ENCODE measurements at regions not wholly inside any gene's neighbourhood (a gene's known extent, or its start where the extent isn't known, plus 50 kb on each side); places are given as distances from the start of the nearest gene placed in this dataset.
"Not testable (repeated sequence)": the region's sequence is repeated elsewhere in the genome, so short reads cannot be mapped to it uniquely, and the experiment has no call there.

GRCh38 chr9:100819980-100820379 lies 208.5 kb upstream of the PLPPR1 start:
- DNase-seq, result no peak

GRCh38 chr9:100833035-100833434 lies 195.5 kb upstream of the PLPPR1 start:
- DNase-seq, result not testable (repeated sequence)

- DNase-seq, result no peak
Measured at GRCh38 chr9:100838857-100839256, 189.7 kb upstream of the PLPPR1 start.

GRCh38 chr9:100848726-100849125 lies 179.8 kb upstream of the PLPPR1 start:
- peak; percentile 23 for DNase-seq

- DNase-seq, result no peak
Measured at GRCh38 chr9:100852088-100852487, 176.4 kb upstream of the PLPPR1 start.

- no peak for DNase-seq
Measured at GRCh38 chr9:100856238-100856637, 172.3 kb upstream of the PLPPR1 start.

- no peak for DNase-seq
Measured at GRCh38 chr9:100865111-100865510, 163.4 kb upstream of the PLPPR1 start.

GRCh38 chr9:100865648-100866047 lies 162.9 kb upstream of the PLPPR1 start:
- DNase-seq, result no peak

- DNase-seq, result peak; percentile 11
Measured at GRCh38 chr9:100869326-100869725, 159.2 kb upstream of the PLPPR1 start.

GRCh38 chr9:100879884-100880283 lies 148.6 kb upstream of the PLPPR1 start:
- no peak for DNase-seq

- DNase-seq, result no peak
Measured at GRCh38 chr9:100880284-100880683, 148.2 kb upstream of the PLPPR1 start.

- peak; percentile 3 for DNase-seq
Measured at GRCh38 chr9:100884518-100884917, 144.0 kb upstream of the PLPPR1 start.

GRCh38 chr9:100890321-100890720 lies 138.2 kb upstream of the PLPPR1 start:
- DNase-seq, result peak; percentile 89

GRCh38 chr9:100911273-100911672 lies 117.3 kb upstream of the PLPPR1 start:
- DNase-seq, result no peak

GRCh38 chr9:100913257-100913656 lies 115.3 kb upstream of the PLPPR1 start:
- no peak for DNase-seq

- no peak for DNase-seq
Measured at GRCh38 chr9:100914266-100914665, 114.3 kb upstream of the PLPPR1 start.

GRCh38 chr9:100919506-100919905 lies 109.0 kb upstream of the PLPPR1 start:
- DNase-seq, result no peak

GRCh38 chr9:100926366-100926765 lies 102.2 kb upstream of the PLPPR1 start:
- DNase-seq, result no peak

GRCh38 chr9:100927763-100928162 lies 100.8 kb upstream of the PLPPR1 start:
- no peak for DNase-seq

- DNase-seq, result no peak
Measured at GRCh38 chr9:100933656-100934055, 94.9 kb upstream of the PLPPR1 start.

GRCh38 chr9:100937382-100937781 lies 91.1 kb upstream of the PLPPR1 start:
- DNase-seq, result no peak

- no peak for DNase-seq
Measured at GRCh38 chr9:100938507-100938906, 90.0 kb upstream of the PLPPR1 start.

GRCh38 chr9:100939636-100940035 lies 88.9 kb upstream of the PLPPR1 start:
- DNase-seq, result no peak

- DNase-seq, result no peak
Measured at GRCh38 chr9:100959226-100959625, 69.3 kb upstream of the PLPPR1 start.
